Fibroblast of upper back skin (primary cell): ENCODE measurements at regions not wholly inside any gene's neighbourhood (a gene's known extent, or its start where the extent isn't known, plus 50 kb on each side); places are given as distances from the start of the nearest gene placed in this dataset.
A peak's percentile ranks its signal among the peaks of the same experiment; 100 is the strongest.
"Not testable (repeated sequence)": the region's sequence is repeated elsewhere in the genome, so short reads cannot be mapped to it uniquely, and the experiment has no call there.

Experiments
- DNase-seq: peaks from one replicate; pipeline ENCODE4 v3.0.0-alpha.2; 2013

GRCh38 chr4:126899331-126899801 lies 733.4 kb upstream of the INTU start:
- DNase-seq = peak; percentile 97

- no peak for DNase-seq
Observed at GRCh38 chr4:126906466-126906865, 726.3 kb upstream of the INTU start.

GRCh38 chr4:126907389-126907788 lies 725.4 kb upstream of the INTU start:
- no peak for DNase-seq

- DNase-seq = peak; percentile 51
Observed at GRCh38 chr4:126916049-126916625, 716.6 kb upstream of the INTU start.

- DNase-seq = peak; percentile 93
Observed at GRCh38 chr4:126916626-126917140, 716.1 kb upstream of the INTU start.

- not testable (repeated sequence) for DNase-seq
Observed at GRCh38 chr4:126922328-126922938, 710.3 kb upstream of the INTU start.

GRCh38 chr4:126924237-126924636 lies 708.5 kb upstream of the INTU start:
- DNase-seq = no peak

- not testable (repeated sequence) for DNase-seq
Observed at GRCh38 chr4:126930059-126930458, 702.7 kb upstream of the INTU start.

GRCh38 chr4:126935801-126936200 lies 697.0 kb upstream of the INTU start:
- DNase-seq = no peak

- no peak for DNase-seq
Observed at GRCh38 chr4:126937342-126937741, 695.4 kb upstream of the INTU start.

GRCh38 chr4:126937846-126938422 lies 694.8 kb upstream of the INTU start:
- peak; percentile 28 for DNase-seq

- DNase-seq = peak; percentile 81
Observed at GRCh38 chr4:126939401-126939800, 693.4 kb upstream of the INTU start.

- no peak for DNase-seq
Observed at GRCh38 chr4:126947536-126947935, 685.2 kb upstream of the INTU start.

- peak; percentile 62 for DNase-seq
Observed at GRCh38 chr4:126954537-126955291, 678.0 kb upstream of the INTU start.

GRCh38 chr4:126955292-126956183 lies 677.2 kb upstream of the INTU start:
- peak; percentile 64 for DNase-seq

- DNase-seq = no peak
Observed at GRCh38 chr4:126956184-126956897, 676.4 kb upstream of the INTU start.

- DNase-seq = peak; percentile 51
Observed at GRCh38 chr4:126957556-126957955, 675.2 kb upstream of the INTU start.

- DNase-seq = no peak
Observed at GRCh38 chr4:126957987-126958386, 674.8 kb upstream of the INTU start.

- no peak for DNase-seq
Observed at GRCh38 chr4:126958482-126958881, 674.3 kb upstream of the INTU start.

- no peak for DNase-seq
Observed at GRCh38 chr4:126959056-126959745, 673.6 kb upstream of the INTU start.

GRCh38 chr4:126960760-126961159 lies 672.0 kb upstream of the INTU start:
- DNase-seq = no peak
